ENCODE measurements at regions not wholly inside any gene's neighbourhood (a gene's known extent, or its start where the extent isn't known, plus 50 kb on each side); places are given as distances from the start of the nearest gene placed in this dataset.

- no peaks in the 10 kb centered on the region for H3K36me3 ChIP-seq (ENCODE audit: control insufficient read depth in 4 of 4, insufficient read depth in 3 of 4, low read depth in 1 of 4, low read length in 3 of 4)
- H3K4me1 ChIP-seq (ENCODE audit: control insufficient read depth in 4 of 4, insufficient read depth in 4 of 4, low read length in 3 of 4) = no peaks in the 10 kb centered on the region
- H3K9me3 ChIP-seq (ENCODE audit: control insufficient read depth in 4 of 4, low read length in 3 of 4) = no peaks in the 10 kb centered on the region
- no peak overlapping the region for H3K9ac ChIP-seq (ENCODE audit: low read depth in 1 of 2, low read length in 2 of 2)
- H3K27ac ChIP-seq (ENCODE audit: low read depth in 1 of 2, low read length in 2 of 2) = no peak overlapping the region
- TF ChIP-seq NR2F2 (IDR thresholded peaks at IDR 0.05) (no peak), RXRA (IDR thresholded peaks at IDR 0.05) (no peak), REST (IDR thresholded peaks at IDR 0.05) (no peak), ZBTB33 (IDR thresholded peaks at IDR 0.05) (no peak), FOXA2 (IDR thresholded peaks at IDR 0.05) (no peak), YY1 (IDR thresholded peaks at IDR 0.05) (no peak), TAF1 (conservative IDR thresholded peaks at IDR 0.05) (no peak), SP1 (IDR thresholded peaks at IDR 0.05) (no peak), FOXA1 (IDR thresholded peaks at IDR 0.05) (no peak), HNF4G (IDR thresholded peaks at IDR 0.05) (no peak), EGR1 (IDR thresholded peaks at IDR 0.05; ENCODE audit: low read depth in 2 of 2) (no peak), MAX (IDR thresholded peaks at IDR 0.05) (no peak), ATF3 (IDR thresholded peaks at IDR 0.05) (no peak)
- WGBS = 94% methylated on average over 3 of the region's 3 CpGs
- H3K4me3 ChIP-seq (ENCODE audit: low read depth in 1 of 3, low read length in 3 of 3) = no peak overlapping the region
- no peaks in the 10 kb centered on the region for H3K27me3 ChIP-seq (ENCODE audit: control insufficient read depth in 4 of 4, insufficient read depth in 4 of 4, low read length in 3 of 4)
- no peak for DNase-seq (ENCODE audit: low spot score)
Observed at GRCh38 chr15:57881361-57881760, 174.8 kb downstream of the POLR2M start.

- Histone ChIP-seq H3K9ac (ENCODE audit: low read depth in 1 of 2, low read length in 2 of 2) (no peak overlapping the region), H3K4me3 (ENCODE audit: low read depth in 1 of 3, low read length in 3 of 3) (no peak overlapping the region), H3K4me1 (ENCODE audit: control insufficient read depth in 4 of 4, insufficient read depth in 4 of 4, low read length in 3 of 4) (no peaks in the 10 kb centered on the region), H3K36me3 (ENCODE audit: control insufficient read depth in 4 of 4, insufficient read depth in 3 of 4, low read depth in 1 of 4, low read length in 3 of 4) (no peaks in the 10 kb centered on the region), H3K9me3 (ENCODE audit: control insufficient read depth in 4 of 4, low read length in 3 of 4) (no peaks in the 10 kb centered on the region), H3K27me3 (ENCODE audit: control insufficient read depth in 4 of 4, insufficient read depth in 4 of 4, low read length in 3 of 4) (no peaks in the 10 kb centered on the region), H3K27ac (ENCODE audit: low read depth in 1 of 2, low read length in 2 of 2) (no peak overlapping the region)
- WGBS = 90% methylated on average over 3 of the region's 3 CpGs
- TF ChIP-seq ATF3 (IDR thresholded peaks at IDR 0.05) = no peak
- no peak for TF ChIP-seq CTCF (IDR thresholded peaks at IDR 0.05; ENCODE audit: low read depth, low read length, missing input control)
- no peak for TF ChIP-seq GABPA (IDR thresholded peaks at IDR 0.05 in 1 of 2, conservative IDR thresholded peaks at IDR 0.05 in 1 of 2)
- no peak for TF ChIP-seq SP1 (IDR thresholded peaks at IDR 0.05)
- no peak for TF ChIP-seq REST (IDR thresholded peaks at IDR 0.05)
- no peak for TF ChIP-seq TAF1 (conservative IDR thresholded peaks at IDR 0.05)
- DNase-seq (ENCODE audit: low spot score) = no peak
Observed at GRCh38 chr15:57881972-57882371, 175.5 kb downstream of the POLR2M start.

Measured in liver (tissue), 8 donors.